DND-41 (cell line): ENCODE measurements at regions not wholly inside any gene's neighbourhood (a gene's known extent, or its start where the extent isn't known, plus 50 kb on each side); places are given as distances from the start of the nearest gene placed in this dataset.
A peak's percentile ranks its signal among the peaks of the same experiment; 100 is the strongest.

Experiments
- ATAC-seq: fragments of 200-7000 bp; cut with Tn5 transposase; 3 replicates; pipeline ENCODE4 v1.9.1; 2021; ENCODE audit warnings: low read depth; ENCODE audit not compliant: insufficient read depth
- DNase-seq: peaks from one replicate; pipeline ENCODE4 v3.0.0-alpha.2; 2020
- H2AFZ ChIP-seq: 2 replicates; pipeline ENCODE4 v1.6.0; 2012; ENCODE audit warnings: low read depth, low read length
- H3K27ac ChIP-seq: 2 replicates; pipeline ENCODE4 v1.5.1; 2012; ENCODE audit warnings: low read length, inconsistent platforms
- H3K27me3 ChIP-seq: fragments of 200-600 bp; sonication (generic); 2 replicates; pipeline ENCODE4 v1.6.0; 2012; ENCODE audit warnings: low read length, mild to moderate bottlenecking, inconsistent platforms; ENCODE audit not compliant: insufficient read depth, poor library complexity
- H3K36me3 ChIP-seq: 2 replicates; pipeline ENCODE4 v1.5.1; 2012; ENCODE audit warnings: low read length, inconsistent platforms; ENCODE audit not compliant: insufficient read depth
- H3K4me1 ChIP-seq: 2 replicates; pipeline ENCODE4 v1.5.1; 2012; ENCODE audit warnings: mild to moderate bottlenecking, low read length; ENCODE audit not compliant: insufficient read depth
- H3K4me2 ChIP-seq: 2 replicates; pipeline ENCODE4 v1.6.0; 2012; ENCODE audit warnings: mild to moderate bottlenecking, moderate library complexity, low read length, inconsistent platforms; ENCODE audit not compliant: insufficient read depth
- H3K4me3 ChIP-seq, 2 experiments: fragments of 200-600 bp in 1 of 2; shearing (Covaris generic) in 1 of 2; 2 replicates each; pipeline ENCODE4 v1.5.1; 2012 to 2016; ENCODE audit warnings: inconsistent platforms in 2 of 2, low read length in 2 of 2, mild to moderate bottlenecking in 2 of 2, low read depth in 1 of 2, moderate library complexity in 1 of 2
- H3K79me2 ChIP-seq: 2 replicates; pipeline ENCODE4 v1.6.0; 2012; ENCODE audit warnings: low read length, inconsistent platforms; ENCODE audit not compliant: insufficient read depth
- H3K9ac ChIP-seq: 2 replicates; pipeline ENCODE4 v1.6.0; 2012; ENCODE audit warnings: low read depth, mild to moderate bottlenecking, inconsistent platforms, low read length, moderate library complexity
- H3K9me3 ChIP-seq: 2 replicates; pipeline ENCODE4 v1.5.1; 2012; ENCODE audit warnings: low read length, moderate library complexity, mild to moderate bottlenecking, inconsistent platforms; ENCODE audit not compliant: insufficient read depth, severe bottlenecking
- H4K20me1 ChIP-seq: 2 replicates; pipeline ENCODE4 v1.6.0; 2012; ENCODE audit warnings: low read length; ENCODE audit not compliant: insufficient read depth
- CTCF ChIP-seq: IDR thresholded peaks from 2 replicates; pipeline ENCODE4 v1.5.1; 2012; ENCODE audit warnings: borderline replicate concordance, low read length, moderate library complexity, mild to moderate bottlenecking; ENCODE audit not compliant: poor library complexity, severe bottlenecking; ENCODE audit errors: extremely low read depth
- EZH2 ChIP-seq: IDR thresholded peaks from 3 replicates; pipeline ENCODE4 v1.6.1; 2012; ENCODE audit warnings: borderline replicate concordance, low read depth, mild to moderate bottlenecking, moderate library complexity, low read length, inconsistent platforms; ENCODE audit not compliant: severe bottlenecking

DNA sequence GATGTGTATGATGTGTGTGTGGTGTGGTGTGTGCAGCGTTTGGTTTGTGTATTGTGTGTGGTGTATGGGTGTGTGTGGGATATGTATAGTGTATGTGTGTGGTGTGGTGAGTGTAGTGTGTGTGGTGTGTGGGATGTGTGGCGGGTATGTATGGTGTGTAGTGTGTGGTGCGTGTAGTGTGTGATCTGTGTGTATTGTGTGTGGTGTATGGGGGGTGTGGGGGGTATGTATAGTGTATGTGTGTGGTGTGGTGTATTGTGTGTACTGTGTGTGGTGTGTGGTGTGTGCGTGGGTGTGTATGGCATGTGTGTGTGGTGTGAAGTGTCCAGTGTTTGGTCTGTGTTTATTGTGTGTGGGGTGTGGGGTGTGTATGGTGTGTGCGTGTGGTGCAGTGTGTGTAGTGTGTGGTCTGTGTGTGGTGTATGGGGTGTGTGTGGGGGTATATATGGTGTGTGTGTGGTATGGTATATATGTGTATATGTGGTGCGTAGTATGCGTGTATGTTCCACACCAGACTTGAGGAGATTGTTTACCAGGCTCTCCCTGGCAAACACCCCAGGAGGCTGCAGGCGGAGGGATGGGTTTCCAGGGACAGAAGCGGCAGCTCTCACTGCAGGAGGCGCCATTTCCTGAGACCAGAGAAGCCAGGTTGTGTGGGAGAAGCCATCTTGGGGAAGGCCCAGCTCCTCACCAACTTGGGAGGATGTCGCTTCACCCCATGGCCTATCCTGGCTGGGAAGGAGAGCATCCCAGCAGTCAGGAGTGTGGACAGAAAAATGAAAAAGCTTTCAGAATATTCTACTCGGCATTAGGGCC lies 138.1 kb downstream of the NXNL2 start:
- Histone ChIP-seq H3K4me1 (no peaks in the 10 kb centered on the region), H3K4me3 (no peak overlapping the region), H3K9me3 (no peaks in the 10 kb centered on the region), H3K27me3 (no peaks in the 10 kb centered on the region), H4K20me1 (no peaks in the 10 kb centered on the region), H3K27ac (no peak overlapping the region), H3K79me2 (no peaks in the 10 kb centered on the region), H3K36me3 (no peaks in the 10 kb centered on the region), H3K4me2 (no peak overlapping the region), H2AFZ (peak overlapping the region; percentile 33; the same call in 1 of the 2 replicates), H3K9ac (no peak overlapping the region)
- DNase-seq, result peak; percentile 4
- ATAC-seq, result 0 out of 3 replicates have a peak, but pooled peaks have one; percentile 27
- TF ChIP-seq EZH2, result no peak
- peak; percentile 31 for TF ChIP-seq CTCF

- H4K20me1 ChIP-seq, result no peaks in the 10 kb centered on the region
- H3K36me3 ChIP-seq, result no peaks in the 10 kb centered on the region
- H3K4me3 ChIP-seq, result no peak overlapping the region
- no peaks in the 10 kb centered on the region for H3K79me2 ChIP-seq
- no peaks in the 10 kb centered on the region for H3K27me3 ChIP-seq
- no peak overlapping the region for H2AFZ ChIP-seq
- H3K27ac ChIP-seq, result no peak overlapping the region
- TF ChIP-seq CTCF (no peak), EZH2 (no peak)
- H3K4me2 ChIP-seq, result no peak overlapping the region
- no peak overlapping the region for H3K9ac ChIP-seq
- H3K4me1 ChIP-seq, result no peaks in the 10 kb centered on the region
- DNase-seq (no peak), ATAC-seq (no peak)
- H3K9me3 ChIP-seq, result no peaks in the 10 kb centered on the region
These were observed 138.9 kb downstream of the NXNL2 start for GRCh38 chr9:88673886-88674285.

GRCh38 chr9:88676644-88677043 lies 141.7 kb downstream of the NXNL2 start:
- no peak overlapping the region for H3K9ac ChIP-seq
- no peaks in the 10 kb centered on the region for H3K36me3 ChIP-seq
- no peaks in the 10 kb centered on the region for H3K9me3 ChIP-seq
- H3K4me2 ChIP-seq, result no peak overlapping the region
- no peak overlapping the region for H2AFZ ChIP-seq
- no peaks in the 10 kb centered on the region for H3K4me1 ChIP-seq
- no peaks in the 10 kb centered on the region for H3K27me3 ChIP-seq
- no peaks in the 10 kb centered on the region for H4K20me1 ChIP-seq
- TF ChIP-seq EZH2, result no peak
- TF ChIP-seq CTCF, result no peak
- ATAC-seq (no peak), DNase-seq (no peak)
- no peak overlapping the region for H3K4me3 ChIP-seq
- no peak overlapping the region for H3K27ac ChIP-seq
- H3K79me2 ChIP-seq, result no peaks in the 10 kb centered on the region
